Hematopoietic multipotent progenitor cell treated with erythropoietin and hydrocortisone succinate and interleukin-3 and kit ligand, for 8 days (in vitro differentiated cells): ENCODE measurements at regions not wholly inside any gene's neighbourhood (a gene's known extent, or its start where the extent isn't known, plus 50 kb on each side); places are given as distances from the start of the nearest gene placed in this dataset.
A peak's percentile ranks its signal among the peaks of the same experiment; 100 is the strongest.
"Not testable (repeated sequence)": the region's sequence is repeated elsewhere in the genome, so short reads cannot be mapped to it uniquely, and the experiment has no call there.

Experiments used
- DNase-seq: peaks from one replicate; pipeline ENCODE4 v3.0.0-alpha.2; 2015

GRCh38 chr5:98231089-98231488, 542.4 kb upstream of the RGMB start:
- no peak for DNase-seq

- DNase-seq, result not testable (repeated sequence)
Measured at GRCh38 chr5:98237794-98238193, 535.7 kb upstream of the RGMB start.

- no peak for DNase-seq
Measured at GRCh38 chr5:98243972-98244371, 529.5 kb upstream of the RGMB start.

- no peak for DNase-seq
Measured at GRCh38 chr5:98248949-98249348, 524.5 kb upstream of the RGMB start.

- no peak for DNase-seq
Measured at GRCh38 chr5:98258939-98259338, 514.5 kb upstream of the RGMB start.

GRCh38 chr5:98259595-98259994, 513.9 kb upstream of the RGMB start:
- DNase-seq, result no peak

- DNase-seq, result no peak
Measured at GRCh38 chr5:98263084-98263483, 510.4 kb upstream of the RGMB start.

GRCh38 chr5:98268162-98268860, 505.2 kb upstream of the RGMB start:
- no peak for DNase-seq

GRCh38 chr5:98275980-98276379, 497.5 kb upstream of the RGMB start:
- no peak for DNase-seq

- DNase-seq, result peak; percentile 84
Measured at GRCh38 chr5:98282521-98282920, 490.9 kb upstream of the RGMB start.

GRCh38 chr5:98292496-98292895, 481.0 kb upstream of the RGMB start:
- no peak for DNase-seq

GRCh38 chr5:98296426-98296825, 477.0 kb upstream of the RGMB start:
- no peak for DNase-seq

GRCh38 chr5:98299435-98299834, 474.0 kb upstream of the RGMB start:
- DNase-seq, result no peak

- DNase-seq, result no peak
Measured at GRCh38 chr5:98301547-98301946, 471.9 kb upstream of the RGMB start.

GRCh38 chr5:98307811-98308210, 465.7 kb upstream of the RGMB start:
- DNase-seq, result no peak

GRCh38 chr5:98308231-98308630, 465.2 kb upstream of the RGMB start:
- DNase-seq, result no peak

- no peak for DNase-seq
Measured at GRCh38 chr5:98308960-98309359, 464.5 kb upstream of the RGMB start.

GRCh38 chr5:98309785-98310598, 463.5 kb upstream of the RGMB start:
- no peak for DNase-seq

- DNase-seq, result no peak
Measured at GRCh38 chr5:98314292-98314691, 459.2 kb upstream of the RGMB start.

GRCh38 chr5:98318386-98318785, 455.1 kb upstream of the RGMB start:
- no peak for DNase-seq

GRCh38 chr5:98319299-98320011, 454.0 kb upstream of the RGMB start:
- DNase-seq, result no peak

- DNase-seq, result no peak
Measured at GRCh38 chr5:98320343-98320742, 453.1 kb upstream of the RGMB start.

GRCh38 chr5:98321361-98321760, 452.1 kb upstream of the RGMB start:
- no peak for DNase-seq

- not testable (repeated sequence) for DNase-seq
Measured at GRCh38 chr5:98325187-98325586, 448.3 kb upstream of the RGMB start.
